Esophagus squamous epithelium (tissue), 5 donors: ENCODE measurements at regions not wholly inside any gene's neighbourhood (a gene's known extent, or its start where the extent isn't known, plus 50 kb on each side); places are given as distances from the start of the nearest gene placed in this dataset.

Experiments
- DNase-seq: peaks from one replicate; lab custom pipeline; 2025; lab: John Stamatoyannopoulos, UW
- H3K27ac ChIP-seq, 4 donors: fragments of 200-600 bp; sonication (generic); one replicate each; pipeline ENCODE4 v1.5.1; 2016 to 2019; ENCODE audit warnings: mild to moderate bottlenecking in 1 of 4
- H3K27me3 ChIP-seq, 4 donors: fragments of 200-600 bp; sonication (generic); 1 replicate in 3 of 4; 2 replicates in 1 of 4; pipeline versions ENCODE4 v1.5.1 to v1.6.0; 2017 to 2021; ENCODE audit warnings: antibody characterized with exemption in 1 of 4
- H3K36me3 ChIP-seq, 3 donors: fragments of 200-600 bp; sonication (generic); one replicate each; pipeline ENCODE4 v1.5.1; 2016 to 2019
- H3K4me1 ChIP-seq, 3 donors: fragments of 200-600 bp; sonication (generic); one replicate each; pipeline ENCODE4 v1.5.1; 2017 to 2019
- H3K4me3 ChIP-seq, 4 donors: fragments of 200-600 bp; sonication (generic); 1 replicate in 3 of 4; 2 replicates in 1 of 4; pipeline ENCODE4 v1.5.1; 2016 to 2019; ENCODE audit warnings: mild to moderate bottlenecking in 2 of 4, moderate library complexity in 1 of 4
- H3K9me3 ChIP-seq, 3 donors: fragments of 200-600 bp; sonication (generic); one replicate each; pipeline ENCODE4 v1.5.1; 2016 to 2019
- CTCF ChIP-seq, 6 experiments: fragments of 450-650 bp in 4 of 6; fragments of 200-600 bp in 2 of 6; sonication (generic) in 2 of 6; IDR thresholded peaks; one replicate each; pipeline ENCODE4 v1.5.1; 2016 to 2019; ENCODE audit warnings: antibody characterized with exemption in 6 of 6, mild to moderate bottlenecking in 4 of 6, moderate library complexity in 4 of 6
- POLR2A ChIP-seq, 4 donors: fragments of 450-650 bp; IDR thresholded peaks; one replicate each; pipeline ENCODE4 v1.6.1; 2017; ENCODE audit warnings: antibody characterized with exemption in 4 of 4, mild to moderate bottlenecking in 4 of 4, moderate library complexity in 3 of 4
- WGBS, 2 donors: methylation state at CpG; one replicate each; pipeline ENCODE4 v1.1.5; 2018; 5-methylcytosine and 5-hydroxymethylcytosine counted together
- intact Hi-C: fragments of 100-400 bp; cut with DNase I; formaldehyde crosslinking; loops from one replicate; pipeline ENCODE4 v1.15.0; 2022
- donor health status: DM: yes; HTN: yes; CAD: no.

GRCh38 chr6:93827728-93828127 lies 408.4 kb upstream of the EPHA7 start:
- intact Hi-C loops: no loop called here
- no peaks in the 10 kb centered on the region for H3K9me3 ChIP-seq
- H3K4me3 ChIP-seq: no peak overlapping the region
- H3K4me1 ChIP-seq: no peaks in the 10 kb centered on the region
- H3K27me3 ChIP-seq: no peaks in the 10 kb centered on the region
- no peaks in the 10 kb centered on the region for H3K36me3 ChIP-seq
- TF ChIP-seq CTCF (IDR thresholded peaks at IDR 0.05): no peak
- TF ChIP-seq POLR2A (IDR thresholded peaks at IDR 0.05): no peak
- WGBS, 2 donors: 88 to 100% methylated on average over 1 of the region's 1 CpG
- DNase-seq: no peak
- H3K27ac ChIP-seq: no peak overlapping the region

GRCh38 chr6:93825950-93826349 lies 406.6 kb upstream of the EPHA7 start:
- TF ChIP-seq POLR2A (IDR thresholded peaks at IDR 0.05) (no peak), CTCF (IDR thresholded peaks at IDR 0.05) (no peak)
- H3K9me3 ChIP-seq: no peaks in the 10 kb centered on the region
- intact Hi-C loops: no loop called here
- H3K4me1 ChIP-seq: no peaks in the 10 kb centered on the region
- H3K36me3 ChIP-seq: no peaks in the 10 kb centered on the region
- H3K27me3 ChIP-seq: no peaks in the 10 kb centered on the region
- no peak overlapping the region for H3K4me3 ChIP-seq
- H3K27ac ChIP-seq: no peak overlapping the region
- DNase-seq: no peak

- intact Hi-C loops: no loop called here
- Histone ChIP-seq H3K27me3 (no peaks in the 10 kb centered on the region), H3K4me3 (no peak overlapping the region), H3K27ac (no peak overlapping the region), H3K9me3 (no peaks in the 10 kb centered on the region), H3K4me1 (no peaks in the 10 kb centered on the region), H3K36me3 (no peaks in the 10 kb centered on the region)
- WGBS, 2 donors: 87 to 91% methylated on average over 4 of the region's 4 CpGs
- TF ChIP-seq CTCF (IDR thresholded peaks at IDR 0.05) (no peak), POLR2A (IDR thresholded peaks at IDR 0.05) (no peak)
- no peak for DNase-seq
These were observed 404.1 kb upstream of the EPHA7 start for GRCh38 chr6:93823489-93823888.

- WGBS, 2 donors: 87 to 88% methylated on average over 4 of the region's 4 CpGs
- intact Hi-C loops: no loop called here
- H3K36me3 ChIP-seq: no peaks in the 10 kb centered on the region
- no peak overlapping the region for H3K4me3 ChIP-seq
- no peak for DNase-seq
- no peak overlapping the region for H3K27ac ChIP-seq
- H3K27me3 ChIP-seq: no peaks in the 10 kb centered on the region
- TF ChIP-seq POLR2A (IDR thresholded peaks at IDR 0.05) (no peak), CTCF (IDR thresholded peaks at IDR 0.05) (no peak)
- H3K9me3 ChIP-seq: no peaks in the 10 kb centered on the region
- no peaks in the 10 kb centered on the region for H3K4me1 ChIP-seq
These were observed 403.3 kb upstream of the EPHA7 start for GRCh38 chr6:93822434-93823265.

- no peak overlapping the region for H3K4me3 ChIP-seq
- H3K36me3 ChIP-seq: no peaks in the 10 kb centered on the region
- H3K4me1 ChIP-seq: no peaks in the 10 kb centered on the region
- intact Hi-C loops: no loop called here
- no peak for TF ChIP-seq CTCF (IDR thresholded peaks at IDR 0.05)
- no peak for TF ChIP-seq POLR2A (IDR thresholded peaks at IDR 0.05)
- no peak for DNase-seq
- H3K27ac ChIP-seq: no peak overlapping the region
- no peaks in the 10 kb centered on the region for H3K9me3 ChIP-seq
- H3K27me3 ChIP-seq: no peaks in the 10 kb centered on the region
These were observed 402.6 kb upstream of the EPHA7 start for GRCh38 chr6:93821953-93822352.
